GM03348 (cell line): ENCODE measurements at regions not wholly inside any gene's neighbourhood (a gene's known extent, or its start where the extent isn't known, plus 50 kb on each side); places are given as distances from the start of the nearest gene placed in this dataset.
"Not testable (repeated sequence)": the region's sequence is repeated elsewhere in the genome, so short reads cannot be mapped to it uniquely, and the experiment has no call there.

Source experiments
- DNase-seq: peaks from one replicate; pipeline ENCODE4 v3.0.0; 2012; ENCODE audit warnings: low spot score

DNA sequence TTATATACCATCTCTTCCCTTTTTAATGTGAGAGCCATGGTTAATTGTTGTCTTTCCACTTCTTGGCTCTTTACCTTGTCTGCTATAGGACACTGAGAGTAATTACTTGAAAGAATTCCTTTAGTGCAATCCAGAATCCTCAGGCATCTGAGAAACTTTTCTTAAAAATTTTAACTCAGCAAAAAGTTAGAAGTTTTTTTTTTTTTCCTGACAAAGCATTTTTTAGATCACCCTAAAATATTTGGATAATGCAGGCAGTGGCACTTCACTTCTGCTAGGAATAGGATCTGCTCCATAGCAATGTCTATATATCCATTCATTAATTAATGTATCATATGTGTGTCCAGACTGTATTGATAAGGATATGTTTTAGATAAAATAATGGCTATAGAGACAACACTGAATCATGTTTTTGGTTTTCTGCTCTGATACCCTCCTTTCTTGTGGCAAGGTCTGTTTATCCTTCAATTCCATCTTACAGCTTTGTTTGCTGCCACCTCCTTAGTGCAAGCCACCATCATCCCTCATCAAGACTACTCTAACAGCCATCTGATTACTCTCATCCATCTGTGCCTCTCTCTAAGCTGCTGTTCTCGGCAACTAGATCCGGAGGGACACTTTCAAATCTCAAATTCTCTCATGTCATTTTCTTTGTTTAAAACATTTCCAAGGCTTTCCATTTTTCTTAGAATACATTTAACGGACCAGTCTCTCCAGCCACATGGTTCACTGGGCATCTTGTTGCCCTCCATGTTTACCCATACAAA, 563.5 kb downstream of the EDEM1 start:
- no peak for DNase-seq

DNA sequence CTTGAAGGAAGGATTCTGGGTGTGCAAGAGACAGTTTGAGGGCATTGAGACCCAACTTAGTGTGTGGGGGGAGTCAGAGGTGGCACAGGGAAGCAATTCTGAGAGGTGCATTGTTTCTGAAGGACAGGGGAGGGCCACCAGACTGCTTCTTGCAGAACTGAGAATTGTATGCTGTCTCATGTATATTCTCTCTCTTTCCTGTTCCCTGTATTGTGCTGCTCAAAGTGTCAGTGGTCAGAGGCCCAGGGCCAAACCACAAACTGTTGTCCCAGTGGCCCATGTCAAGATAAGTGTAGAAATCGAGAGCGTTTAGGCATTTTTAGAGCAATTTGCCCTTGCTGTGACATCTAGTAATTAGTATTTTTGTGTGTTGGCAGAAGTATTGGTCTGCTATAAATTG, 567.1 kb downstream of the EDEM1 start:
- DNase-seq, result no peak

DNA sequence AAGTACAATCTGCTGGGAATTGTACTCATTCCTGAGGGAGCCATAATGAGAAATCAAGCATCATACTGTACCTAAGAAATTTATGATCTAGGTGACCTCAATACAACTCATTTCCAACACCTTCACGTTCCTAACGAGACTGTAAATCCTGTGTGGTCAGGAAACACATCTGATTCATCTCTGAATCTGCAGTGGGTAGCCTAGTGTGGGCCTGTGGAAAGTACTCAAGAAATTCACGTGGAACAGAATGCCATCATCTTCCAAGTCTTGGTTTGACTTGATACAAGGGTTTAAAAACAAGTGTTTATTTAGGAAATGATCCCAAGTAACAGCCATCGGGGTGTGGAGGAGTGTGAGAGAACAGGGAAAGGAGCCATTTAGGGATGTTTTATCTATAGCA, 568.9 kb downstream of the EDEM1 start:
- no peak for DNase-seq

GRCh38 chr3:5757213-5757804, 569.8 kb downstream of the EDEM1 start:
- DNase-seq, result no peak

- DNase-seq, result no peak
Observed at GRCh38 chr3:5758699-5759098, 571.2 kb downstream of the EDEM1 start.

- no peak for DNase-seq
Observed at GRCh38 chr3:5762506-5762905, 575.0 kb downstream of the EDEM1 start.

DNA sequence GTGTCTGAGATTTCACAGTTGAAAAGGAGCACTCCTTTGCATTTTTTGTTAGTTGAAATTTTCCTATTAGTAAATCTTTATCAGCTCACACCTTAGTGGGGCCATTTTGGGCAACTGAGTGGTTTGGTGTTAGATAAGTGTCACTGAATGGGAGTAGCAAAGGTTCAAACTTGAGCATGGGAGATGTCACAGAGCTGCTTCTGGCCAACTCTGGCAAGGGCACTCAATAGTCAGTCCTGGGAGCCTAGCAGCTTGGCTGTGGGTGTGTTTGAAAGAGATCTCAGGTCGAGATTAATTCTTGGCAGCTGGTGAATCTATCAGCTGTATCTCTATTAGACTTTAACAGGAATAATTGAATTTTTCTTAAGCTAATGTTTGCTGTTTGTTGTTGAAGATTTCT, 579.3 kb downstream of the EDEM1 start:
- no peak for DNase-seq

DNA sequence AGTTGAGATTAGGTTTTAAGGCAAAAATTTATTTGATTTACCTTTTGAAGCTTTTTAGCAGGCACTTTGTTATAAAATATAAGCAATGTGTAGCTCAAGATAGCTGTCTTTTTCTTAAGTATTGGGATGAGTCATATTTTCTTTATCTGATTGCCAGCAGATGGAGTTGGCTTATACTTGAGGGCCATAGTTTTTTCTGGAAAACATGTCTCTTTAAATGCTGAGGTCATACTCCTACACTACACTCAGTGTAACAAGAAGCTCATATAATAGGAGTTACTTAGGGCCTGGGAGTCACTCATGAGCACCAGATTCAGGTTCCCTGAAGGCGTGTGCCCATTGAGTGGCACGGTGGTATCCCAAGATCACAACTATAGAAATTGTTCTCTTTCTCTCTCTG, 579.8 kb downstream of the EDEM1 start:
- no peak for DNase-seq

DNA sequence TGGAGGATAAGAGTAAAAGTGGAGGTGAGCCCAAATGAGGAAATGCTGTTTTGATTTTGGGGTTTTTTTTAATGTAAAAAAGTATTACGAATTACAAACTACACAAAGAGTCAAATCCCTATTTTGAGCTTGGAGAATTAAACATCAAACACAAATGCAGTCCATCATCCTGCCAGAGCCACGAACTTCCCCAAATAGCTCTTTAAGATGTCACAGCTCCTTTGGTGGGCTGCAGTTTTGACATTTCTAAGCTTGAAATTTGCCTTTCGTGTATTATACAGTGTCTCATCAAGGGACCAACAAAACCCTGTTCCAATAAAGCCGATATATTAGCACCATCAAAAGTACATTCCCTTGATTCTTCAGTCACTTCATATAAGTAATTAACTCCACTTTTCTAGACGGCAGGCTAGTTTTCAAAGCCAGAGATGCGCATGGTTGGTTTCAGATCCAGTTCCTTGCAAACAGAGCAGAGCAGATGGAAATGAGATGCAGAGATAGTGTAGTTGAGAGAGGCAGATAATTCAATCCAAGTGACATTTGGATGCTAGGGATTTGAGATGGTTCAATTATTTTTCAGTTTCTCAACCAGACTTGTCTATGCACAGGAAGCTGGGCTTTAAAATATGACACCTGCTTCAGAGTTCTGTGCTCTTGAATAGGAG, 580.9 kb downstream of the EDEM1 start:
- no peak for DNase-seq

DNA sequence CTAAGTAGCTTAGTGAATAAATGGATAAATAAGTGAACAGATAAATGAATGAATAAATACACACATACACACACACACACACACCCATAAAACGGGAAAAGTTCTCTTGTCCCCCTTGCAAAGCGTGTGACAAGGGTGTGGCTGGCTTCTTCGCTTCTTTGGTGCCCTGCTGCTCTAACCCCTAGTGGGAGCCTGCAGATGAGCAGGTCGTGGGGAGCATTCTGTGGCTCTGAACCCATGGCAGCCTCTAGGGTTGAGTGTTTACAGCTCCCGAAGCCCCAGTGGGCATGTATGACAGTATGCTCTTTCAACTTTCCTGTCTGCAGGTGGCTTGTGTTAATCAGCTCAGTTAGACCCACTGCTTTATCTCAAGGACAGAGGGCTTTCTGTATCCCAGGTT, 582.3 kb downstream of the EDEM1 start:
- DNase-seq, result no peak

GRCh38 chr3:5774337-5774736, 586.8 kb downstream of the EDEM1 start:
- no peak for DNase-seq

- not testable (repeated sequence) for DNase-seq
Observed at GRCh38 chr3:5775100-5775499, 587.6 kb downstream of the EDEM1 start.

GRCh38 chr3:5784690-5785089, 597.2 kb downstream of the EDEM1 start:
- no peak for DNase-seq

DNA sequence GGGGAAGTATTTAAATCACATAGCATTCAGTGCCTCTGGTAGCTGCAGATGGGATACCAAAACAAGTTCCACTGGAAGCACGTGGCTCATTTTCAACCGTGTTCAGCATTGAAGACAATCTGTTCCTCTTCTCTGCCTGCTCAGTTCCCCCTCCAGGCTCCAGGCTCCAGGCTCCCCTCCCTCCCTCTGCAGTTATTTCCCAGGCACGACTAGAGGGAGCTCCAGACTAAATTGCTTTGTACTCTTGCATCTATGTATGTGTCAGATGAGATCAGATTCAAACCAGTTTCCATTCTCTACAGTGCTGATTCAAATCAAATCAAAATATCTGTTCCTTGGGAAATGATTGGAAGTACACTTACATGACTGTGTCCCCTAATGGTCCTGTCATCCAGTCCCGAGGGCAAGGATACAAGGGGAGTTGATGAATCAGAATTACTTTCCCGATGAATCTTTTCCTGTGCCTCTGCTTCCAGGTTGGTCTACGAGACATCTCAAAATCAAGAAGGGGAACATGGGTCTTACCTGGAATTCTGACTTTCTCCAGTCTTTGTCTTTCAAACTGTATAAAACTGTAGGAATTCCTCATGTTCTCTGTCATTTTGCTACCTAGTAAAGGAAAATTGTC, 600.5 kb downstream of the EDEM1 start:
- no peak for DNase-seq

GRCh38 chr3:5788496-5788895, 601.0 kb downstream of the EDEM1 start:
- no peak for DNase-seq

DNA sequence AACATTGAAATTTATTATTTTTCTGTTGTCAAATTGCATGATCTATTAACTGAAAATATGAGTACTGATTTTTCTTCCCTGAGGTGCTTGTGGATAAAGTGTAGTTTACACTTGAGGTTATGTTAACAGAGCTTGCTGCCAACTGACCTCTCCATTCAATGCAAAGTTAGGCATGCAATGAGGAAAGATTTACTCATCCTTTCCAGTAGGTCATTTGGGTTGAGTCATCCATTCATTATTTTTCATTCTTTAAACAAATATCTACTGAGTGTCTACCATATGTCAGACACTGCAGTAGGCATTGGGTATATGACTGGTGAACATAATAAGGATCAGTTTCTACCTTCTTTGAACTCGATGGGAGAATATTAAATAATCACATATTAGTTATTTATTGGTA, 604.1 kb downstream of the EDEM1 start:
- no peak for DNase-seq

- no peak for DNase-seq
Observed at GRCh38 chr3:5796541-5796940, 609.0 kb downstream of the EDEM1 start.

DNA sequence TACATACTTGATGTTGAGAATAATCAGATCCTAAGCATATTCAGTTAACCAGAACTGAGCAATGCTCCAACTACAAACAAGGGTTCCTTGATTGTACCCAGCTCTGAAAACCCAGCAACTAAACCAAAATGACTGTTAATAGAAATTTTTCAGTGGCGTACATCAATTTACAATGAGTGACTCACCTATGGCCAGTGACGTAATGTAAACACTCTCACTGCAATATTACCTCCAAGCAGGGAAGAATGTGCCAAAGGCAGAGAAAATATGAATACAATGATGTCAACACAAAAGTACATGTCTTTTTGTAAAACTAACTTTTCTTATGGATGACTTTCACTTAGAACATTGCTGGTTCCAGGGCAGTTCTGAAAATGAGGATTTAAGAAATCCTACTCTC, 611.3 kb downstream of the EDEM1 start:
- no peak for DNase-seq

GRCh38 chr3:5799398-5799797, 611.9 kb downstream of the EDEM1 start:
- DNase-seq, result no peak

- DNase-seq, result no peak
Observed at GRCh38 chr3:5800965-5801364, 613.5 kb downstream of the EDEM1 start.

- DNase-seq, result no peak
Observed at GRCh38 chr3:5806192-5806591, 618.7 kb downstream of the EDEM1 start.

DNA sequence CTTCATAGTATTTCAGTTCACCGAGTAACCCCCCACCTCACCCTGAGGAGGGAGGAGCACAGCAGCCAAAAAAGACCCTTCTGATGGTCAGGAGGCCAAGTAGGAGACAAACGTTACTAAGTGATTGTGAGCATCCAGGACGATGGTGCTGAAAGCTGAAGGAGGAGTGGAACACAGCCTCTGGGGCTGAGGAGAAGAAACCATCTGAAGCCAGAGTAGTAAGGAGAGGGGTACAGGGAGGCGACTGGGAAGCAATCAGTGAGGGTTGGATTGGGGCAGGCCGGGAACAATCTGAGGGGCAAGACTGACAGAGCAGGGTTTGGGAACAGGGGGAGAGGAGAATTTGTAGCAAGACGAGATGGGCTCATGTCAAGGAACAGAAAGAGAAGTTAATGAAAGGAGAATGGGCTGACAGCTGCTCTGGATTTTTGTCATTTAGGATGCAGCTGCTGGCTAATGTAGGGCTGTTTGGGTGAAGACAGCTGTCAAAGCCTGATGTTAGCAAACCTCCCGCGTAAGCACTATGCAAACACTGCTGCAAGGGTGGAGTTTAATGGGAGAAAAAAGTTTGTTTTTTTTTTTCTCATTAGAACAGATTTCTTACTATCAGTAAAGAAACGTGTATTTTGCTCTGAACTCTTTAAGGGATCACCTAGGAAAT, 622.2 kb downstream of the EDEM1 start:
- DNase-seq, result no peak

DNA sequence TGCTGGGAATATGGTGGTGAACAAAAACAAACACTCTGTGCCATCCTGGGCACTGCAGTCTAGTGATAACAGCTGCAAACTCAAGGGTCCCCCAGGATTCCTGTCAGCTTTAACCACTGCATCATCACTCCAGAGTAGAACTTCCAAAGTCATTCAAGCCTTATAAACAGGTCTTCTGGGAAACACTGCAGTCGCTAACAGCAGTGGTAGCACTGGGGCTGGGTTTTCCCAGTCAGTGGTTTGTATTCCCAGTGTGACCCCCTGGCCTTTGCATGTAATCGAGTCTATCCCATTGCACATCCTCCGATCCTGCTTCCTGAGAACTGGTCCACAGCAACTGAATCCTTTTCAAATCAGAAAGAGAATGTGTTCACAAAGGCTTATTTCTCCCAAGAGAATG, 623.5 kb downstream of the EDEM1 start:
- DNase-seq, result no peak
